Natural killer cell (primary cell): ENCODE measurements at regions not wholly inside any gene's neighbourhood (a gene's known extent, or its start where the extent isn't known, plus 50 kb on each side); places are given as distances from the start of the nearest gene placed in this dataset.

Experiments
- ATAC-seq, 3 donors: fragments of 150-1000 bp in 2 of 3; fragments of 200-7000 bp in 1 of 3; cut with Tn5 transposase; 1 replicate in 1 of 3; 2 replicates in 2 of 3; pipeline ENCODE4 v1.10.0; 2021; ENCODE audit warnings: mild to moderate bottlenecking in 2 of 3, moderate library complexity in 2 of 3
- DNase-seq, 2 donors: peaks; one replicate each; pipeline versions ENCODE4 v3.0.0 to v3.0.0-alpha.2; 2013 to 2021; ENCODE audit warnings: mixed read lengths in 1 of 2
- H3K27ac ChIP-seq: one replicate; pipeline ENCODE4 v1.5.1; 2013; ENCODE audit warnings: mild to moderate bottlenecking, low read length
- H3K27me3 ChIP-seq: one replicate; pipeline ENCODE4 v1.6.1; 2013; ENCODE audit warnings: low read length; ENCODE audit not compliant: control insufficient read depth, insufficient read depth
- H3K36me3 ChIP-seq: one replicate; pipeline ENCODE4 v1.6.1; 2013; ENCODE audit warnings: low read length; ENCODE audit not compliant: control insufficient read depth, insufficient read depth
- H3K4me1 ChIP-seq: one replicate; pipeline ENCODE4 v1.6.1; 2013; ENCODE audit warnings: low read length; ENCODE audit not compliant: control insufficient read depth, insufficient read depth
- H3K4me3 ChIP-seq: one replicate; pipeline ENCODE4 v1.5.1; 2013; ENCODE audit warnings: low read length
- H3K9me3 ChIP-seq: one replicate; pipeline ENCODE4 v1.6.1; 2013; ENCODE audit warnings: low read length; ENCODE audit not compliant: control insufficient read depth, insufficient read depth
- H3K27ac Mint-ChIP-seq, 2 donors: one replicate each; pipeline ENCODE4 v1.8.0; 2022; ENCODE audit warnings: mild to moderate bottlenecking in 2 of 2, mixed read lengths in 2 of 2, moderate library complexity in 1 of 2
- H3K27me3 Mint-ChIP-seq, 2 donors: one replicate each; pipeline ENCODE4 v1.8.0; 2022; ENCODE audit warnings: low read depth in 2 of 2, mixed read lengths in 2 of 2
- H3K36me3 Mint-ChIP-seq: one replicate; pipeline ENCODE4 v1.8.0; 2022; ENCODE audit warnings: mixed read lengths
- H3K4me1 Mint-ChIP-seq, 2 donors: one replicate each; pipeline ENCODE4 v1.8.0; 2022; ENCODE audit warnings: mixed read lengths in 2 of 2
- H3K4me3 Mint-ChIP-seq: one replicate; pipeline ENCODE4 v1.8.0; 2022; ENCODE audit warnings: mild to moderate bottlenecking, moderate library complexity, mixed read lengths
- H3K9me3 Mint-ChIP-seq, 2 donors: one replicate each; pipeline ENCODE4 v1.8.0; 2022; ENCODE audit warnings: mixed read lengths in 2 of 2
- WGBS: methylation state at CpG from one replicate; pipeline ENCODE4 v1.1.7; 2013; ENCODE audit warnings: missing lambda C conversion rate; ENCODE audit not compliant: insufficient coverage; 5-methylcytosine and 5-hydroxymethylcytosine counted together
- intact Hi-C: fragments of 100-400 bp; cut with micrococcal nuclease; formaldehyde crosslinking; loops from one replicate; pipeline ENCODE4 v1.14.2; 2022
- TF ChIP-seq, protein P1 (sequence below): fragments of 200-600 bp; IDR thresholded peaks from one replicate; pipeline ENCODE4 v1.8.0; 2022; ENCODE audit warnings: antibody characterized with exemption

DNA sequence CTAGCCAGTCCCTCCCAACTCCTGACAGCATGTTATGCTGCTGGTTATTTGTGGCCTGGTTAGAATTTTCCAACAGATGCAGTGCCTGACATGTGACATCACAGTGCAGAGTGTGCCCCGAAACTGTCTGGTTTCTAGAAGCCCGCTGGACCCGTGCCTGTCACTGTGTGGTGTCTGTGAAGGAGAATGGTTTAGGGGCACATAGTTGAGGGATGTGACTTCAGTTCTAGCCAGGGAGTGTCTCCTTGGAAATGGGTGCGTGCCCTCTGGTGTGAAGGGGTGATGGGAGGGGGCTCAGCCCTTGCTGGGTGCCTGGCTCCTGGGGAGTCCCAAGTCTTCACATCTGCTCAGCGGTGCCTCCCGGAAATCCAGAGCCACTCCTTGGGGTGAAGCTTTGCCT is 303.6 kb downstream of the GLRX3 start:
- Histone ChIP-seq H3K4me3 (no peak overlapping the region), H3K4me1 (no peaks in the 10 kb centered on the region), H3K27ac (no peak overlapping the region), H3K27me3 (no peaks in the 10 kb centered on the region), H3K36me3 (no peaks in the 10 kb centered on the region), H3K9me3 (no peaks in the 10 kb centered on the region)
- intact Hi-C loops, result no loop called here
- TF ChIP-seq, protein P1, sequence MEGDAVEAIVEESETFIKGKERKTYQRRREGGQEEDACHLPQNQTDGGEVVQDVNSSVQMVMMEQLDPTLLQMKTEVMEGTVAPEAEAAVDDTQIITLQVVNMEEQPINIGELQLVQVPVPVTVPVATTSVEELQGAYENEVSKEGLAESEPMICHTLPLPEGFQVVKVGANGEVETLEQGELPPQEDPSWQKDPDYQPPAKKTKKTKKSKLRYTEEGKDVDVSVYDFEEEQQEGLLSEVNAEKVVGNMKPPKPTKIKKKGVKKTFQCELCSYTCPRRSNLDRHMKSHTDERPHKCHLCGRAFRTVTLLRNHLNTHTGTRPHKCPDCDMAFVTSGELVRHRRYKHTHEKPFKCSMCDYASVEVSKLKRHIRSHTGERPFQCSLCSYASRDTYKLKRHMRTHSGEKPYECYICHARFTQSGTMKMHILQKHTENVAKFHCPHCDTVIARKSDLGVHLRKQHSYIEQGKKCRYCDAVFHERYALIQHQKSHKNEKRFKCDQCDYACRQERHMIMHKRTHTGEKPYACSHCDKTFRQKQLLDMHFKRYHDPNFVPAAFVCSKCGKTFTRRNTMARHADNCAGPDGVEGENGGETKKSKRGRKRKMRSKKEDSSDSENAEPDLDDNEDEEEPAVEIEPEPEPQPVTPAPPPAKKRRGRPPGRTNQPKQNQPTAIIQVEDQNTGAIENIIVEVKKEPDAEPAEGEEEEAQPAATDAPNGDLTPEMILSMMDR, result no peak
- DNase-seq (no peak), ATAC-seq (no peak)
- Mint-ChIP-seq H3K4me1 (no peaks in the 10 kb centered on the region), H3K4me3 (no peak overlapping the region), H3K27ac (no peak overlapping the region), H3K36me3 (no peaks in the 10 kb centered on the region), H3K27me3 (peaks cover 0 to 9% of the 10 kb centered on the region in 2 donors), H3K9me3 (peaks cover 0 to 2% of the 10 kb centered on the region in 2 donors)
- WGBS, result 93% methylated on average over 6 of the region's 6 CpGs

DNA sequence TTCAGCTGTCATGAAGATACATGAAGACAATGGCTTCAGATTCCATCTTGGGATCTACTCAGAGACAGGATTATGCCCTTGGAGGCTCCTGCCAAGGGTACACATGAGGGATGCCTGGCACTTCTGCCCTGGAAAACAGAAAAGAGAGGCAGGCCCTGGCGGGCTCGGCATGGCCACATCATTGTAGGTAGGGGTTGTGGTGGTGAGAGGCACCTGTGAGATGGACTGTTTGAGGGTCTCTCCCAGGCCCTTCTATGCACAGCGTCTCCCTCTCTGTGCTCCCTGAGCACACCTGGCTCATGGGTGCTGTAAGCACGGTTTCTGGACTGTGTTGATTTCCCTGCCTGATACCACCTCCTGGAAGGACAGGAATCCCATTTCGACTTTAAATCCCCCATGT is 304.3 kb downstream of the GLRX3 start:
- no peak overlapping the region for H3K27ac Mint-ChIP-seq
- no peak for ATAC-seq
- 85% methylated on average over 5 of the region's 5 CpGs for WGBS

DNA sequence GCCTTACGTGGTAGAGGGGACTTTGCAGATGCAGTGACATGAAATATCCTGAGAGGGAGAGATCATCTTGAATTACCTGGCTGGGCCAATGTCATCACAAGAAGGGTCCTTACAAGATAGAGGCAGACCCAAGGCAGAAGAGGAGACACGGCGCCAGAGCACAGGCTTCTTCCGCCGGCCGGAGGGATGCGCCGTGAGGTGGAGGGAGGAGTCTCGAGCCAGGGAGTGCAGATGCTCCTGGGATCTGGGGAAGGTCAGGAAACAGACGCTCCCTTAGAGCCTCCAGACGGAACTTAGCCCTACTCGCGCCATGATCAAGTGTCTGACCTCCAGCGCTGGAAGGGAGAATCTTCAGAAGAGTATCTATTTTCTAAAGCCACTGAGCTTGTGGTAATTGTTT is 304.8 kb downstream of the GLRX3 start:
- Histone ChIP-seq H3K4me3 (no peak overlapping the region), H3K27me3 (no peaks in the 10 kb centered on the region), H3K9me3 (no peaks in the 10 kb centered on the region), H3K4me1 (no peaks in the 10 kb centered on the region), H3K36me3 (no peaks in the 10 kb centered on the region), H3K27ac (no peak overlapping the region)
- no peak for DNase-seq
- no peak overlapping the region for H3K4me3 Mint-ChIP-seq
- H3K4me1 Mint-ChIP-seq, result no peaks in the 10 kb centered on the region
- ATAC-seq, result no peak
- TF ChIP-seq, protein P1, result no peak
- H3K27me3 Mint-ChIP-seq, result peaks cover 0 to 9% of the 10 kb centered on the region in 2 donors
- H3K36me3 Mint-ChIP-seq, result no peaks in the 10 kb centered on the region
- 87% methylated on average over 14 of the region's 14 CpGs for WGBS
- intact Hi-C loops, result no loop called here
- H3K9me3 Mint-ChIP-seq, result peaks cover 0 to 2% of the 10 kb centered on the region in 2 donors
- no peak overlapping the region for H3K27ac Mint-ChIP-seq

More for the DNA sequence above, 304.3 kb downstream of the GLRX3 start:
- H3K4me1 ChIP-seq, result no peaks in the 10 kb centered on the region
- intact Hi-C loops, result no loop called here
- H3K9me3 ChIP-seq, result no peaks in the 10 kb centered on the region
- H3K9me3 Mint-ChIP-seq, result peaks cover 0 to 2% of the 10 kb centered on the region in 2 donors
- no peaks in the 10 kb centered on the region for H3K36me3 Mint-ChIP-seq
- H3K4me3 ChIP-seq, result no peak overlapping the region
- no peaks in the 10 kb centered on the region for H3K27me3 ChIP-seq
- H3K4me3 Mint-ChIP-seq, result no peak overlapping the region
- TF ChIP-seq, protein P1, result no peak
- H3K4me1 Mint-ChIP-seq, result no peaks in the 10 kb centered on the region
- no peaks in the 10 kb centered on the region for H3K36me3 ChIP-seq
- no peak overlapping the region for H3K27ac ChIP-seq
- peaks cover 0 to 9% of the 10 kb centered on the region in 2 donors for H3K27me3 Mint-ChIP-seq
- DNase-seq, result no peak

DNA sequence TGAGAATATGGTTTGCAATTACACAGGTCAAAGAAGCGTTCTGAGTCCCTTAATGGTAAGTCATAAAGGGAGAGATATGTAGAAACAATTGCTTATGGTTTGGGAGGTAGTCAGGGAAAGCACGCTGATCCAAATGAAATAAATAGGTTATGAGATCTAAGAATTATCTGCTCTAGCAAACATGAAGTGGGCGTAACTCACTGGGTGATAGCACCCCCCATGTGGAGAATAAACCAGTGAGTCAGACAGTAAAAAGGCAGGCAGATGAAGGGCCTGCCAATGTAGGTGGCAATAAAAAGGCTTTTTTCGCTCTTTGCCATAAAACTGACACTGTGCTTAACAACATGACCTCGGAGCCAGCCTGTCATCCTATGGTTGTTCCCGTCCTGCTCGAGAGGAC is 306.9 kb downstream of the GLRX3 start:
- DNase-seq (no peak), ATAC-seq (no peak)
- Mint-ChIP-seq H3K9me3 (no peaks in the 10 kb centered on the region), H3K4me3 (no peak overlapping the region), H3K27me3 (peaks cover 0 to 9% of the 10 kb centered on the region in 2 donors), H3K36me3 (no peaks in the 10 kb centered on the region), H3K4me1 (no peaks in the 10 kb centered on the region), H3K27ac (no peak overlapping the region)
- no peaks in the 10 kb centered on the region for H3K4me1 ChIP-seq
- no peaks in the 10 kb centered on the region for H3K9me3 ChIP-seq
- TF ChIP-seq, protein P1, result no peak
- no peak overlapping the region for H3K27ac ChIP-seq
- no peaks in the 10 kb centered on the region for H3K36me3 ChIP-seq
- no peaks in the 10 kb centered on the region for H3K27me3 ChIP-seq
- H3K4me3 ChIP-seq, result no peak overlapping the region
- 53% methylated on average over 7 of the region's 7 CpGs for WGBS
- intact Hi-C loops, result no loop called here
